HG03175 (cell line): ENCODE measurements at regions not wholly inside any gene's neighbourhood (a gene's known extent, or its start where the extent isn't known, plus 50 kb on each side); places are given as distances from the start of the nearest gene placed in this dataset.

ENCODE experiments used
- ATAC-seq: cut with Tn5 transposase; IDR thresholded peaks from one replicate; pipeline ENCODE4 v1.9.1; 2021; ENCODE audit warnings: mild to moderate bottlenecking, moderate library complexity; ENCODE audit not compliant: unreplicated experiment

- no peak for ATAC-seq
Measured at GRCh38 chr15:92304223-92304975, 89.3 kb upstream of the ST8SIA2 start.

GRCh38 chr15:92305343-92305742, 88.3 kb upstream of the ST8SIA2 start:
- ATAC-seq = no peak

GRCh38 chr15:92306663-92307062, 87.0 kb upstream of the ST8SIA2 start:
- no peak for ATAC-seq

DNA sequence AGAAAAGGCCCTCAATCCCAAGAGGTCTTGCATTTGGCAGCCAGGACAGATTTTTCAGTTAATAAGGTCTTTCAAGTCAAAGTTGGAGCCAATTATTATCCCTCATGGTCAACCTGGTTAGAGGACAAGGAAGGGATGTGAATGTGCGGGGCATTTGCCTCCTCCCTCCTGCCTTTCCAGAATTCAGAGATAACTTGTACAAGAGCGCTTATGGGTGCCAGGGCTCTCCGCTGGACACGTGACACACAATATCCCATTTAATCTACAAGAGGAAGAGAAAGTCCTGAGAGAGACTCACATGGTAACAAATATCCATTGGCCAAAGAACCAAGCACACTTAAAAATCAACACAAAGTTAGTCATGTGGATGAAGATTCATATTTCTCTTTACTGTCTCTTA, 78.5 kb upstream of the ST8SIA2 start:
- no peak for ATAC-seq

DNA sequence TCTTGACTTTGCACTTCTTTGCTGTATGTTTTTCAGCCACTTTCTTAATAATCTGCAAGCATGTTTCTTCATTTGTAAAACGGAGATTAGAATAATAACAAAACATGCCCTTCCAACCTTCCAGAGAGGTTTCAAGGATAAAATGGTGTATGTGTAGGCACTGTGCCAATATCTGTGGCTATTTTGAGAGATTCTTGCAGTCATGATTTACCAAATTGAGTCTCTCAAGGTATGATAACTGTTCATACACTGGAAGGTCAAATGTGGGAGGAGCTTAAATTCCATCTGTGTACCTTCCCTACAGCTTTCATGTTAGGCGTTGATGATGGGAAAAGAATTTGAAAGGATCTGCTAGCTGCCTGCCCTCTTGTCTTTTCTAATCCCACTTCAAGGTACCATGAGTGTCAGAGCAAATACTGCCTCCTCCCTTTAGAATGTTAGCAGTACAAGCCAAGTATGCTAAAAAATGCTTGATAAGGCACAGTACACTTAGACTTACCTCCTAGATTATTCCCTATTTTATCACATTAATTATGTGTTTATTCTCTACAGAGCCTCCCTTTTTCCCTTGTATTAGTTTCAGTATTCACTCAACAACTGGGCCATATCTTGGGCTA, 78.0 kb upstream of the ST8SIA2 start:
- ATAC-seq = no peak

DNA sequence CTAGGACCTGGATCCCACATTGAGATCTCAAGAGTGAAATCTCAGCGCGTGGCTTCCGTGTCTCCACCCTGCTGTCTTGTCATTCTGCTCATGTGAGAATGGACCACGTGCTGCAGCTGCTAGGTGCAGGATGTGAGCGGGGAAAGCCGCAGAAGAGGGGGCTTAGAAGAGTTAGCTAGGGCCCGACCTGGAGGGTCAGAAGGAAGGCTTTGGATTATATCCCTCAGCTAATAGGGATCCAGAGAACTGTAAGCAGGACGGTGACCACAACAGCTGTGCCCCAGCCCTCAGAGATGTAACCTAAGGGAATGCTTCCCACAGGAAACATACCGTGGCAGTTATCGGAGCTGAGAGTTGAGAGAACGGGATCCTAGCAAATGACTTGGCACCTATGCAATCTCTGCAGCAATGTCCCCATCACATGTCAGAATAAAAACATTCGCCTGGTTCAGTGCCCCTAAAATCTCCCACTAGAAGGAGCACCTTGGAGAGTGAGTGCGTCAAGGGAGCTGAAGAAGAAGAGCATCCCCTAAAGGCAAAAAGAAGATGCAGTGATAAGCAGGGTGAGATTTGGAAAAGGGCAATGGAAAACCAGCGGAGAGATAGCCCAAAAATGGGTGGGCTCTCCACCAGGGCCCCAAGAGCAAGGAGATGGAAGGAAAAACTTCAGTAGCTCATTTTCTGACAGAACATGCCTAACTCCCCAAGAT, 76.9 kb upstream of the ST8SIA2 start:
- ATAC-seq = no peak

- ATAC-seq = no peak
Measured at GRCh38 chr15:92320012-92320699, 73.5 kb upstream of the ST8SIA2 start.

GRCh38 chr15:92322566-92323355, 70.9 kb upstream of the ST8SIA2 start:
- ATAC-seq = no peak

DNA sequence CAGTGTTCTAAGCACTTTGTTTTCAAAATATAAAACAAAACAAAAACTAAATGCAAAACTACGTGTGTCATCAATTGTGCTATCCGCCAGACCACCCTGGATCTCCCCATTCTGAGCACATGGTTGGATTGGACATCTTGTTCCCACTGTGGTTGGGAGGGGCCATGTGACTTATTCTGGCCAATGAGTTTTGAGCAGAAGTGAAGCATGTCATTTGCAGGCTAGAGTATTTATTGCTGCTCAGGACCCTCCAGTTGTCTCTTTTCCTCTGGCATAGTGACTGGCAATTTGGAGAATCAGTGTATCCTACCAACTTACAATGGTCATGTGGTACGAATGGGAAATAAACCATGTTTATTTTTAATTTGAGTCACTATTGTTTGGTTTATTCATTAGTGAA, 70.2 kb upstream of the ST8SIA2 start:
- no peak for ATAC-seq

- no peak for ATAC-seq
Measured at GRCh38 chr15:92324101-92324963, 69.3 kb upstream of the ST8SIA2 start.

- ATAC-seq = no peak
Measured at GRCh38 chr15:92326236-92326635, 67.4 kb upstream of the ST8SIA2 start.

DNA sequence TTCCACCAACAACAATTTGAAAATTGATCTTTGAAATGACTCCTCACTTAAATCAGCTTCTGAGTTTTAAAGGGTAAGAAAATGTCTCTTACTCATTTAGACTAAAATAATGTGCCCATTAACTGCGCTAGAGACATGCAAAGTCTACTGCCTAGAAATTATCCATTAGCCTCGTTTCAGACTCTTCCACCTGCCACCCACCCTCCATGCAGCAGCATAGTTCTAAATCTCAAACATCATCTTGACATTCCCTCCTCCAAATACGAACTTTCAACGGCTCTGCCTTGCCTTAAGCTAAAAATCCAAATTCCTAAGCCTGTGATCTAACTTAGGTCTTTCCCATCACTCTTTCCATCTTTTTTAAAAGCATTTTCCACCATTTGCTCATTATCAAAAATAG, 66.6 kb upstream of the ST8SIA2 start:
- ATAC-seq = no peak

GRCh38 chr15:92328207-92328606, 65.5 kb upstream of the ST8SIA2 start:
- no peak for ATAC-seq

GRCh38 chr15:92332125-92332899, 61.4 kb upstream of the ST8SIA2 start:
- no peak for ATAC-seq

DNA sequence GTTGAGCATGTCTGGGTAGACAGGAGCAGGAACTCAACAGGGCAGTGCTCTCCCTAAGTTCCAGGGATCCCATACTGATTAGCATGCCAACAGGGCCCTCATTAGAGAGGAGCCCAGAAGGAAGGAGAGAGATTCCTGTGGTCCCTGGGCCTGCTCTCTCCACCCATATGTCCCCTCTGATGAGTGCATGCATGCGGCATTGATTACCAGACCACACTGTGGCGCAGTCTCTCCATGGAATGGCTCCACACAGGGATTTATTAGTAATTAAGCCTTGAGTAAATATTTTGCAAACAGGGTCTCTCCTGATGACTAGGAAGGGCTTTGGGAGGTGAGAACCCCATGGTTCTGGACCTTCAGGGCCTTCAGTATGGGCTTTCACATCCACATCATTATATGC, 60.0 kb upstream of the ST8SIA2 start:
- no peak for ATAC-seq

DNA sequence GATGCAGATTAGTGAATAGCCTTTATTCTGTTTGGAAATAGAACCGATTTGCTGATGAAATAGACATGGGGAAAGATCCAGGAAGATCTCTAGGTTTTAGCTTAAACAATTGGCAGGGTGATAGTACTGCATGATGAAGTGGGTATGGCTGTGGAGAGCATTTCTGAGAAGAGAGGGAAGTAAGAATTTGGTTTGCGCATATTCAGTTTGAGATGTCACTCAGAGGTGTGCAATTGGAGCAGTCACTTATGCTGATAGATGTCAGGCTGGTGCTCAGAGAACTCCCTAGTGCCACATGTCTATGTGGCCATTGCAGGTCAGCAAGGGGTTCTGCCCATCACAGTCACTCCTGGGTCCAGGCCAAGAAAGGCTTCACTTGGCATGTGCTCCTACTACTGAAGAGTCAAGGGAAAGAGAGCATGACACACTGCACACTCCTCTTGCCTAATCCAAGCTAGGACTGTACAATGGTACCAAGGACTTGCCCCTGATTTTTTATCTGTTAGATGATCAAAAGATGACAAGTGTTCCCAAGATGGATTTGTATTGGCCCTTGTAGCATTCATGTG, 57.2 kb upstream of the ST8SIA2 start:
- ATAC-seq = no peak

DNA sequence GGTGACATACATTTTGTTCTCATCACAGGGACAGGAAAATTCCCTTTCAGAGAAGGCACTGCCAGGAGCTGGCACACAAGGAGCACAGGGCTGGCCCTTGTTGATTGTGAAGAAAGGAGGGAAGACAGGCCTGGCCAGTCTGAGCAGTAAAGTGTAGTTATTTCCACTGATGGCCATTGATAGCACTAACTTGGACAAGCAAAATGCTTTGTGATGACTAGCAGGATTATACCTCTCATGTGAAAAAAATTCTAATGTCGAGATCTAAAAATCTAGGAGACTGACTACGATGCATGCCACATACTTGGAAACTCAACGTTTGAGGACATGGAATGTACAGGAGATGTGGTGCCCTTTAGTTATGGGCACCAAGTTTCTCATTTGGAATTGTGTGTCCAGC, 54.3 kb upstream of the ST8SIA2 start:
- no peak for ATAC-seq
